ENCODE measurements at regions not wholly inside any gene's neighbourhood (a gene's known extent, or its start where the extent isn't known, plus 50 kb on each side); places are given as distances from the start of the nearest gene placed in this dataset.

DNA sequence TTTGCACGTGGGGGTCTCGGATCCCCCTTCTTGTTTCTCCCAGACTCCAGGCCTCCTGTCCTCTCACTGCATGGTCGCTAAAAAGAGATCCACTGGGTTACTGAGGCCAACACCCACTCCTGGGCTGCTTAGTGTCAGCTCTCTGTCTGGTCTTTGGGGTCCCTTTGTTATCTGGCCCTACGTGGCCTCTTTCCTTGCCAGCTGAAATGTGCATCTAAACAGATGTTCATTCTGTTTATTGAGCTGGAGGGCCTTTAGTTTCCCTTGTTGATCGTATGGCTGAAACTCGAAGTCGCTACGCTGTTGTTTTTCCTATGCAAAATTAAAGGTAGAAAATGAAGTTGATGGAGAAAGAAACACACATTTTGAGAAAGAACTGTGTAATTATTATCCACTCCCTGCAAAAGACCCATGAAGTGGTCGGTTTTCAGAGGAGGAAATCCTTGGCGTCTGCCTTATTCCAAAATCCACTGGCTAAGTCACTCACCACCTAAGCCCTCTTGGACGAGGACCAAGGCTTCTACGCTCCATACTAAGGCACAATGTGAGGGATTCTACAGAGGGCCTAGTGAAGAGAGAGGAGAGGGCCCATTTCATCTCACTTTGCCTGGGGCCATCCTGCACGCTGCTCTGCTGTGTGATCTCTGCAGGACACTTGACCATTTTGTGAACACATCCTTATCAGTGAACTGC, 105.3 kb downstream of the GLI2 start:
- TF ChIP-seq, protein P1, sequence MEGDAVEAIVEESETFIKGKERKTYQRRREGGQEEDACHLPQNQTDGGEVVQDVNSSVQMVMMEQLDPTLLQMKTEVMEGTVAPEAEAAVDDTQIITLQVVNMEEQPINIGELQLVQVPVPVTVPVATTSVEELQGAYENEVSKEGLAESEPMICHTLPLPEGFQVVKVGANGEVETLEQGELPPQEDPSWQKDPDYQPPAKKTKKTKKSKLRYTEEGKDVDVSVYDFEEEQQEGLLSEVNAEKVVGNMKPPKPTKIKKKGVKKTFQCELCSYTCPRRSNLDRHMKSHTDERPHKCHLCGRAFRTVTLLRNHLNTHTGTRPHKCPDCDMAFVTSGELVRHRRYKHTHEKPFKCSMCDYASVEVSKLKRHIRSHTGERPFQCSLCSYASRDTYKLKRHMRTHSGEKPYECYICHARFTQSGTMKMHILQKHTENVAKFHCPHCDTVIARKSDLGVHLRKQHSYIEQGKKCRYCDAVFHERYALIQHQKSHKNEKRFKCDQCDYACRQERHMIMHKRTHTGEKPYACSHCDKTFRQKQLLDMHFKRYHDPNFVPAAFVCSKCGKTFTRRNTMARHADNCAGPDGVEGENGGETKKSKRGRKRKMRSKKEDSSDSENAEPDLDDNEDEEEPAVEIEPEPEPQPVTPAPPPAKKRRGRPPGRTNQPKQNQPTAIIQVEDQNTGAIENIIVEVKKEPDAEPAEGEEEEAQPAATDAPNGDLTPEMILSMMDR (conservative IDR thresholded peaks at IDR 0.05): no peak
- TF ChIP-seq ZFX (IDR thresholded peaks at IDR 0.05): no peak

All from C4-2B (cell line).